ENCODE measurements at regions not wholly inside any gene's neighbourhood (a gene's known extent, or its start where the extent isn't known, plus 50 kb on each side); places are given as distances from the start of the nearest gene placed in this dataset.

GRCh38 chr1:221371705-221372104, 370.2 kb downstream of the DUSP10 start:
- Histone ChIP-seq H4K20me1 (ENCODE audit: control insufficient read depth, insufficient read depth, low read length, poor library complexity, severe bottlenecking) (no peaks in the 10 kb centered on the region), H2AFZ (ENCODE audit: insufficient read depth, low read depth, low read length, poor library complexity, severe bottlenecking) (no peak overlapping the region), H3K9ac (ENCODE audit: low read length) (no peak overlapping the region), H3K79me2 (ENCODE audit: control insufficient read depth, insufficient read depth, low read length) (no peaks in the 10 kb centered on the region), H3K4me1 (ENCODE audit: control insufficient read depth in 2 of 2, insufficient read depth in 2 of 2, low read length in 2 of 2) (no peaks in the 10 kb centered on the region), H3K27me3 (replicated peaks in 1 of 4; ENCODE audit: control extremely low read depth in 1 of 4, control insufficient read depth in 3 of 4, insufficient read depth in 4 of 4, low read length in 3 of 4) (peaks cover 0 to 3% (median 0%) of the 10 kb centered on the region in 4 experiments), H3K4me3 (ENCODE audit: control extremely low read depth in 1 of 5, extremely low read depth in 1 of 5, insufficient read depth in 1 of 5, low read depth in 2 of 5, low read length in 4 of 5) (no peak overlapping the region), H3K4me2 (replicated peaks; ENCODE audit: low read depth, low read length, poor library complexity, severe bottlenecking) (no peak overlapping the region), H3K36me3 (replicated peaks in 1 of 2; ENCODE audit: control extremely low read depth in 1 of 2, control insufficient read depth in 1 of 2, extremely low read depth in 1 of 2, insufficient read depth in 2 of 2, low read length in 1 of 2) (no peaks in the 10 kb centered on the region), H3K27ac (ENCODE audit: low read length in 2 of 2) (no peak overlapping the region), H3K9me3 (ENCODE audit: control extremely low read depth in 1 of 3, control insufficient read depth in 2 of 3, insufficient read depth in 1 of 3, low read length in 2 of 3) (peaks cover 0 to 1% (median 0%) of the 10 kb centered on the region in 3 donors)
- Mint-ChIP-seq H3K9me3 (ENCODE audit: insufficient read depth) (no peaks in the 10 kb centered on the region), H3K4me3 (no peak overlapping the region), H3K27ac (no peak overlapping the region), H3K27me3 (peaks cover 27% of the 10 kb centered on the region), H3K4me1 (no peaks in the 10 kb centered on the region)
- TF ChIP-seq CTCF (IDR thresholded peaks at IDR 0.05) (no peak), EZH2 (IDR thresholded peaks at IDR 0.05; ENCODE audit: borderline replicate concordance, insufficient read depth, low read depth, low read length, poor library complexity, severe bottlenecking) (no peak)
- DNase-seq (no peak), ATAC-seq (ENCODE audit: low read depth) (no peak)
- ChIA-PET POLR2A (no interaction called here), CTCF (no interaction called here)
- WGBS (ENCODE audit: insufficient coverage): no CpG with 5 or more reads among the region's 3 CpGs
- intact Hi-C loops (cut with micrococcal nuclease): no loop called here

DNA sequence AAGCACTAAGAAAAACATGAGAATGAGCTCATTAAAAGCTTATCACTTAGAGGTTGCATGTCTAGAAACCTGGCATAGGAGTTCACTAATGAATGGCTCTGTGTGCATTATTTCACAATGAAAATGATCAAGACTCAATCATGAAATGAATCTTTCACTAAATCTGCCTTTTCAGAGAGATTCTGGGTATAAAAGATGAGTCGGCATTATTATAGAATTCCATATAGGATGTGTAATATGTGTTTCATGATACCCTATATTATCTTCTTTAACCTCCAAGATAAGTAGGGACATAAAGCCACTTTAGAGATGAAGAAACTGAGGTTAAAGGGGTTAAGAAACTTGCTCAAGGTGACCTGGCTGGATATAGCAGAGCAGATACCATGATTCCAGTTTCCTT, 368.1 kb downstream of the DUSP10 start:
- H4K20me1 ChIP-seq (ENCODE audit: control insufficient read depth, insufficient read depth, low read length, poor library complexity, severe bottlenecking): no peaks in the 10 kb centered on the region
- POLR2A ChIA-PET: no interaction called here
- Mint-ChIP-seq H3K4me1 (no peaks in the 10 kb centered on the region), H3K27ac (no peak overlapping the region), H3K9me3 (ENCODE audit: insufficient read depth) (no peaks in the 10 kb centered on the region), H3K4me3 (no peak overlapping the region), H3K27me3 (peaks cover 26% of the 10 kb centered on the region)
- no CpG with 5 or more reads among the region's 1 CpG for WGBS (ENCODE audit: insufficient coverage)
- no peak overlapping the region for H3K27ac ChIP-seq (ENCODE audit: low read length in 2 of 2)
- no peaks in the 10 kb centered on the region for H3K9me3 ChIP-seq (ENCODE audit: control extremely low read depth in 1 of 3, control insufficient read depth in 2 of 3, insufficient read depth in 1 of 3, low read length in 2 of 3)
- no peak overlapping the region for H3K4me2 ChIP-seq (replicated peaks; ENCODE audit: low read depth, low read length, poor library complexity, severe bottlenecking)
- H3K9ac ChIP-seq (ENCODE audit: low read length): no peak overlapping the region
- peaks cover 0 to 3% (median 0%) of the 10 kb centered on the region in 4 experiments for H3K27me3 ChIP-seq (replicated peaks in 1 of 4; ENCODE audit: control extremely low read depth in 1 of 4, control insufficient read depth in 3 of 4, insufficient read depth in 4 of 4, low read length in 3 of 4)
- ATAC-seq (ENCODE audit: low read depth) (no peak), DNase-seq (no peak)
- no peak overlapping the region for H2AFZ ChIP-seq (ENCODE audit: insufficient read depth, low read depth, low read length, poor library complexity, severe bottlenecking)
- H3K79me2 ChIP-seq (ENCODE audit: control insufficient read depth, insufficient read depth, low read length): no peaks in the 10 kb centered on the region
- no peaks in the 10 kb centered on the region for H3K4me1 ChIP-seq (ENCODE audit: control insufficient read depth in 2 of 2, insufficient read depth in 2 of 2, low read length in 2 of 2)
- no peak overlapping the region for H3K4me3 ChIP-seq (ENCODE audit: control extremely low read depth in 1 of 5, extremely low read depth in 1 of 5, insufficient read depth in 1 of 5, low read depth in 2 of 5, low read length in 4 of 5)
- H3K36me3 ChIP-seq (replicated peaks in 1 of 2; ENCODE audit: control extremely low read depth in 1 of 2, control insufficient read depth in 1 of 2, extremely low read depth in 1 of 2, insufficient read depth in 2 of 2, low read length in 1 of 2): no peaks in the 10 kb centered on the region
- intact Hi-C loops (cut with micrococcal nuclease): no loop called here
- TF ChIP-seq CTCF (IDR thresholded peaks at IDR 0.05) (no peak), EZH2 (IDR thresholded peaks at IDR 0.05; ENCODE audit: borderline replicate concordance, insufficient read depth, low read depth, low read length, poor library complexity, severe bottlenecking) (no peak)
- CTCF ChIA-PET: no interaction called here

All from B cell (primary cell).